GM23338 (cell line): ENCODE measurements at regions not wholly inside any gene's neighbourhood (a gene's known extent, or its start where the extent isn't known, plus 50 kb on each side); places are given as distances from the start of the nearest gene placed in this dataset.

ENCODE experiments used
- CTCF ChIP-seq, 2 experiments: fragments of 200-600 bp in 1 of 2; sonication (generic) in 1 of 2; conservative IDR thresholded peaks; 2 replicates each; pipeline versions ENCODE4 v1.5.1 to v1.6.1; 2016 to 2017; ENCODE audit warnings: antibody characterized with exemption in 2 of 2, low read depth in 2 of 2, mild to moderate bottlenecking in 2 of 2, moderate library complexity in 1 of 2
- EZH2 ChIP-seq: fragments of 200-600 bp; sonication (generic); IDR thresholded peaks from one replicate; pipeline ENCODE4 v1.8.0; 2017; ENCODE audit warnings: antibody characterized with exemption, mild to moderate bottlenecking, low read depth; ENCODE audit not compliant: unreplicated experiment
- EZH2phosphoT487 ChIP-seq: fragments of 200-600 bp; sonication (generic); IDR thresholded peaks from one replicate; pipeline ENCODE4 v1.8.1; 2018; ENCODE audit warnings: antibody characterized with exemption; ENCODE audit not compliant: unreplicated experiment
- POLR2AphosphoS5 ChIP-seq: IDR thresholded peaks from 2 replicates; pipeline ENCODE4 v1.6.1; 2016; ENCODE audit warnings: antibody characterized with exemption, low read depth
- REST ChIP-seq: IDR thresholded peaks from one replicate; pipeline ENCODE4 v1.6.1; 2018; ENCODE audit warnings: antibody characterized with exemption; ENCODE audit not compliant: unreplicated experiment

GRCh38 chr17:77432742-77433141 lies 292.0 kb downstream of the SEC14L1 start:
- TF ChIP-seq POLR2AphosphoS5: no peak
- no peak for TF ChIP-seq CTCF (conservative IDR thresholded peaks at IDR 0.05; ENCODE audit: low read depth in 2 of 2)
- TF ChIP-seq EZH2phosphoT487: no peak
- TF ChIP-seq EZH2: no peak
- TF ChIP-seq REST: no peak
